Stimulated activated CD4-positive, alpha-beta T cell treated with anti-CD3 and anti-CD28 coated beads, Interleukin-15, amount 100 ng/mL, for 24 hours (primary cell): ENCODE measurements at regions not wholly inside any gene's neighbourhood (a gene's known extent, or its start where the extent isn't known, plus 50 kb on each side); places are given as distances from the start of the nearest gene placed in this dataset.

Source experiments
- DNase-seq: peaks from one replicate; pipeline ENCODE4 v3.0.0-alpha.2; 2020

DNA sequence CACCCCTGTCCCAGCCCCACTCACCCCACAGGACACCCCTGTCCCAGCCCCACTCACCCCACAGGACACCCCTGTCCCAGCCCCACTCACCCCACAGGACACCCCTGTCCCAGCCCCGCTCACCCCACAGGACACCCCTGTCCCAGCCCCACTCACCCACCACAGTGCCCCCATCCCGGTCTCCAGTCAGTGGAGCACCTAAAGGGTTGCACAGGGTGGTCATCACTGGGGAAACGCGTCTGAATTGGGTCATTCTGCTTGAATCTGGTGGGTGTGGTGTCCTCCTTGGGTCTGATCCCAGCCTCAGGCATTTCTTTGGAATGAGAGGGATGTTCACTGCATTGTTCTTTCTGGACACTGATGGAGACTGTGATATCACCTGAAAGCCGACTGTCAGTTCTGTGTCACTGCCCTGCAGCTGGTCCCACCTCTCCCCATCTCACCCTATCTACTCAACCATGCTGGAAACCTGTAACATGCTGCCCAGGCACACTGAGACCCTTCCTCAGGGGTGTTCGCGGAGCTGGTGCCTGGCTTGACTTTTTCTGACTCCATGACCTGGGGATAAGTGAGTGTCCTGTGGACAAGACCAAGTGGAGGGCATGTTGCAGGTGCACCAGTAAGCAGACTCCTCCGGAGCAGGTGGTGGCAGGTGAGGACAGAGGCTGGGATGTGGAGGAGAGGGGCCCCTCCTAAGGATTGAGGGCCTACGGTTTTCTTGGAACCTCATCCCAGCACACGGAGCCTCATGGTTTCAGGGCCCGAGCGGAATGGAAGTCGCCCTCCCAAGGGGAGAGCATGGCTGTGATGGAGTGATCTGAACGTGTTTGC, 262.5 kb upstream of the PPP2R2D start:
- no peak for DNase-seq

DNA sequence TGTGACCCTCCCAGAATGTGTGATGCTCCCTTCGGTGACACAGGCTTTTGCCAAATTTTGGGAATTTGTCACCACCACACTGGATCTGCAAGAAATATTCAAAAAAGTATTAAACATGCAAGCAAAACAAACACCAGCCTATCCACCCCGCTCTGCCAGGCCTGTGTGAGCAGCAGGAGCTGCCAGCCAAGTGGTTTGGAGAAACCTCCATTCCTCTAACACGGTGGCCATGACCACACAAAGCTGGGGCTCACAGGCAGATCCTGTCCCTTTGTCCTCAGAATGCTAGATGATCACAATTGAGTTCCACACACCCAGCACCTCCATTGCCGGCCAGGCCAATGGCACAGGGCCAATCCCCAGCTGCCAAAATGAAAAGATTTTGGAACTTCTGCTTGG, 261.9 kb upstream of the PPP2R2D start:
- no peak for DNase-seq

DNA sequence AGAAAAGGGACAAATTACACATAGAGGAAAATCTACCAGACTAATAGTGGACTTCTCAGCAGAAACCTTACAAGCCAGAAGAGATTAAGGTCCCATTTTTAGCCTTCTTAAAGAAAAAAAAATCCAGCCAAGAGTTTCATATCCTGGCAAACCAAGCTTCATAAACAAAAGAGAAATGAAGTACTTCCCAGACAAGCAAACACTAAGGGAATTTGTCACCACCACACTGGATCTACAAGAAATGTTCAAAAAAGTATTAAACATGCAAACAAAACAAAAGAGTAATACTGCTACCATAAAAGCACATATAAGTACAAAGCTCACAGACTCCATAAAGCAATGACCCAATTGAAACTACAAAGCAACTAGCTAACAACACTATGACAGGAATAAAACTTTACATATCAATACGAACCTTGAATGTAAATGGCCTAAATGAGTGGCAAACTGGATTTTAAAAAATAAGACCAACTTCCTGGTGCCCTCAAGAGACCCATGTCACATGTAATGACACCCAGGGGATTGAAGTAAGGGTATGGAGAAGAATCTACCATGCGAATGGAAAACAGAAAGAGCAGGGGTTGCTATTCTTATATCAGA, 260.7 kb upstream of the PPP2R2D start:
- DNase-seq, result no peak

DNA sequence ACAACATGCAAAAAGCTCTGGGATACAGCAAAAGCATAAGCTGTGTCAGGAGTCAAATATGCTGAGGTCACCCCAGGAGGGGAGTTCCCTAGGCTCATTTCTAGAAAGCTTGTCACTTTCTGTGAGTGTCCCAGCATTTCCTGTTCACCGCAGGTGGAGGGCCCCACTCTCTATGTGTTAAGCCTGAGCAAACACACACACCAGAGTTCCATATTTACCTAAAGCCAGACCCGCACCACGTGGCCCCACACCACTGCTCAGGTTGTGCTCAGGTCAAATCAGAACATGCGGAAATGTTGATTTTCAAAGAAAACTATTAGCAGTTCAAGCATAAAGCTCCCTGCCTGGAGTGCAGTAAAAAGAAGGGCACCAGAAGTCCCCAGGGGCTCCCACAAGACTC, 259.6 kb upstream of the PPP2R2D start:
- DNase-seq, result peak; percentile 30

DNA sequence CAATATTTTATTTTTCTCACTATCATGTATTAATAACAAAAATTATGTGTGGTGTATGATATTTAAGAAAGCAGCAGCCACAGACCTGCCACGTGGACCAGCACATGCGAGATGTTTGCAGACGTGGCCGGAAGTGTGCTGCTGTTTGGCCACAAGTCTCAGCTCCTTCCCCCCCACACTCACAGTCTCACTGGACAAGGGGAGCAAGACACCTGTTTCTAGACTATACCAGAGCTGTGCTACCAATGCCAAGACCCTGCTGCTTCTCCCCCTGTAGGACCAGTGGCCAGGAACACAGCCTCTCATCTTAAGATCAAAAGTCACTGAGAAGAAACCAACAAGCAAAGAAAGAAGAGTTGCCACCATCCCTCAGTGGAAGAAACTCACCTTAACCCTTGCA, 258.9 kb upstream of the PPP2R2D start:
- DNase-seq, result no peak

DNA sequence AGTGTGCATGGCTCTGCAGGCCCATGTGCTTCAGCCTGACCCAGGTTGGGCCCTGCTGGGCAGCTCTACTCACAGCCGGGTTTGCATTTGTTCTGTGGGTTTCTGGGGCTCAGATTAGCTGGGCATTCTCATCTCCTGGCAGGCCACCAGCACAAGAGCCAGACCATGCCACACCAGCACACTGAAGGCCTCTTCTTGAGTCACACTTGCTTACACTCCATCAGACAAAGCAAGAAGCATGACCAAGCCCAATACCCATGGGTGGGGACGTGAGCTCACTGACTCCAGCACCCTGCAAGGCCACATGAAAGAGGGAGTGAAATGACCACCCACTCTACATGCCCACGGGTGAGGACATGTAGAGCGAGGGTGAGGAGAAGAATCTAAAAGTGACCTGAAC, 257.8 kb upstream of the PPP2R2D start:
- DNase-seq, result no peak

DNA sequence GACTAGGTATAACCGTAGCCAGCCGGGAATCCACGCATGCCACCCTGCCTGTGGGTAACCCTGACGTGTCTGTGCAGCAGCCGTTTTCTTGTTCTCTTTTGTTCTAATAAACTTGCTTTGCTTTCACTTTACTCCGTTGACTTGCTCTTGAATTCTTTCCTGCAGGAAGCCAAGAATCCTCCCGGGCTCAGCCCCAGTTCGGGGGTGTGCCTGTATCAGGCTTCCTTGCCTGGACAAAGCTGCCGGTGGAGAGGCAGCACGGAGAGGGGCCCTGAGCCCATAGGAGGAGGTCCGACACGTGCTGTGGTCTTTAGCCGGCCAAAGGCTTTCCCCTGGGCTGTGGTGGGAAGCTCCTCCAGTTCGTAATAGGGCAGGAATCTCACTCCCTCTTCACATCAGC, 256.5 kb upstream of the PPP2R2D start:
- no peak for DNase-seq

DNA sequence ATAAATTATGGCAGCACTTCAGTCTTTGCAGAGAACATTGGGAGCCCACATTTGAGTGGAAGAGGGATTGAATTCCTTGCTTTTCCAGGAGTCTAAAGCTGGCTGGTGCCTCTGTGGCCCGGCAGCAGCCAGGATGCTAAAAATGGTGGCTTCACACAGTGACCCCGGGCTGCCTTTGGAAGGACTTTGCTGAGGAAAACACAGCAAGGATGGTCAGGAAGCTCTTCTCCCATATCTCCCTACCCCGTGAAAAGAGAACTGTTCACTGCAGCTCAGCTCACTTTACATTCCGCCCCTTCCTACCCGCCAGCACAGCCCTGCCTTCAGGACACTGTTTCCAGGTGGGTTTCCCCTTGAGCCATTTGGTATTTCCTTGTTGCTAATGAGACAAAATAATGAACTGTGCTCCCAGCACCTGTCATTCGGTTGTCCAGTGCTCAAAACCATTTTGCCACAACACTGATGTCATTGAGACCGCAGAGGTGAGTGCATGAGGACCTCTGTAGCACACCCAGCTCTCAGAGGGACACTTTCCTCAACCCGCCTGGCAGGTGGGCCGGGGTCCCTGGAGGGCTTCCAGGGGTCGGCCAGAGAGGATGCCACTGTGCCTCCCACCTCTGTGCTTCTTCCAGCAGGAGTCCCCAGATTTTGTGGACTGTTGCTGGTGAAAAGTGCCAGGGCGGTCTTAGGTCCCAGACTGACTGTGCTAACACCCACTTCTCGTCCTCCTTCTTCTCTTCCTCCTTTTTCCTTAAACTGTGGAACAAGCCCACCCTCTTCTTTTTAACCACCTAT, 255.7 kb upstream of the PPP2R2D start:
- no peak for DNase-seq

DNA sequence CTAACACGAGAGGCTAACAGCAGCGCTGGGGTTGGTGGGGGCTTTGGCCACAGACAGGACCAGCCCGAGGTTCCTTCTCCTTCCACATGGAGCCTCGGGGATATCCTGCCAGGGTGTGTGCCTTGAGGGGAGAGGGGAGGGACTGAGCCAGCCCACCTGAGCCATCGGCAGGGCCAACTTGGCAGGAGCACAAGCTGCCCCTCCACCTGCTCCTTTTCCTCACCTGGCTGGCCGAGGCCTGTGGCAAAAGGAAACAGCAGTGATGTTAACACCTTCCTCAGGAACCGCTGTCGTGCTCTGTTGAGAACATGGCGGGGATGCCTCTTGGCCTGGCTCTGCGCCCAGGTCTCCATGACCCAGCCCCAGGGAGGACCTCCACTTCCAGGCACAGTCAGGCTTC, 255.1 kb upstream of the PPP2R2D start:
- no peak for DNase-seq

DNA sequence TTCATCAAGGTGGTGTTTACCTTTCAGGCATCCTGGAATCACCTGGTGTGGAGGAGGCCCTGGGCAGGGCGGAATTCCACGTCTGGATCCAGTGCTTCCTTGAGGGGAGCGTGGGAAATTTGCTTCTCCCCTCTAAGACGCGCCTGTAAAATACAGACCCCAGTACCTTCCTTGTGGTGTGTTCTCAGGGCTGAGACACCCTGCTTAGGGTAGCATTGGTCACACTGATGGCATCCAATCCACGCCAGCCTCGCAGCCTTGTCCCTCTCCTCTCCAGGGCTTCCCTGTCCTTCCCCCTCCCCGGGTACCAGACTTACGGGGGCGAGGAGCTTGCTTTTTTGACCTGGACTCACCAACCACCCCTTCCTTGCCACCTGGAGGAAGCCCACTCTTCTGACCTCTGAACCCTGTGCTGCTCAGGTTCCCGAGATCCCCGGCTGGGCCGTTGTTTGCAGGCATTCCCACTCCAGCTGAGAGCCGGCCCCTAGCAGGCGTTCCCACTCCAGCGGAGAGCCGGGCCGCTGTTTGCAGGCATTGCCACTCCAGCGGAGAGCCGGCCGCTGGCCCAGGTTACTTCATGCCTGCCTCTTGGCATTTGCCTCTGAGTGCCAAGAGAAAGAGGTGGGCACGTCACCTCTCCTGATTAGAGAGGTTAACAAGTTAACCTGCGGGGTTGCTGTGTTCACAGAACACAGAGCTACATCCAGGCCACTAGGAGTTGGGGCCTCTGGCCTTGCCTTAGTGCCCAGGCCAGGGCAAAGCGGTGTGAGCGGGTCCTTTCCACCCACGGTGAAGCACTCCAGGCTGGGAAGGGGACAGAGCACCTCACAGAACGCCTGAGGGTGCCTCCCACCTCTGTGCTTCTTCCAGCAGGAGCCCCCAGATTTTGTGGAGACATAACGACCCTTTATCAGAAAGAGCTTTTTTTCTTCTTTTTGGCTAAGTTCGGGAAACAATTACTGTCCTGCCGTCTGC, 254.0 kb upstream of the PPP2R2D start:
- DNase-seq, result no peak

DNA sequence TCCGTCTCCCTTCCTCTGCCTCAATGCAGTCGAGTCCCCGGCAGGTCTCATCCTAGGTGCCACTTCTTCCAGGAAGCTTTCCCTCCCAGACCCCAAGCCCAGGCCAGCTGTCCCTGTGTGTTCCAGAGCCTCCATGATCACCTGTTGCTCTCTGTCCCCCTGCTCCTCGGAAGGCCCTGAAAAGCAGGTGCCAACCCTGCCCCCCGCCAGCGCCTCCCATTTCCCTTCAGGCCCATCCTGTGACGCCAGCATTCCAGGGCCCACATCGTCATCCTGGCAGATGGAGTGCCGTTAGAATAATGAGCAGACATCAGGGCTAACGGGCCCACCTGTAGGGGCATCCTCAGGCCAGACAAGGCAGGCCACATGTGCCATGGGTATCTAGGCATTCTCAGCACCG, 253.0 kb upstream of the PPP2R2D start:
- DNase-seq, result no peak

DNA sequence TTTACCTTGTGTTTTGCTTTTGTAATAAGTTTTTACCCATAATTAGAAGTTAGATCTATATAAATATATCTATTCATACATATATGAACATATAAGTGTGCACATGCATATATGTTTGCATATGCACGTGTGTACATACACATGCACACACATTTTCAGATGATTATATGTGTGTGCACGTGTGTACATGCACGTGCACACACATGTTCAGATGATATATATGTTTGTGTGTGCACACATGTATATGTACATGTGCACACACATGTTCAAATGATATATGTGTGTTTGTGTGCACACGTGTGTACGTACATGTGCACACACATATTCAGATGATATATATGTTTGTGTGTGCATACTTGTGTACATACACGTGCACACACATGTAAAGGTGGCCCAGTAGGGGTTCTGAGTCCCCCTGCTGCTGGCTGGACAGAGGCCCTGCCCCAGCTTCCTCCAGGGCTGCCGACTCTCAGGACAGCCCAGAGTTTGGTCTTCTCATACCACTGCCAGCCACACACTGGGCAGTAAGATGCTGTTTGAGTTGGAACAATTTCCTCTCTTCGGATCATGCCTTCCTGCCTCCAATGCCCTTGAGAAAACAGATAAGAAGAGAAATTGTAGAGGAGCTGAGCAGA, 252.3 kb upstream of the PPP2R2D start:
- no peak for DNase-seq

DNA sequence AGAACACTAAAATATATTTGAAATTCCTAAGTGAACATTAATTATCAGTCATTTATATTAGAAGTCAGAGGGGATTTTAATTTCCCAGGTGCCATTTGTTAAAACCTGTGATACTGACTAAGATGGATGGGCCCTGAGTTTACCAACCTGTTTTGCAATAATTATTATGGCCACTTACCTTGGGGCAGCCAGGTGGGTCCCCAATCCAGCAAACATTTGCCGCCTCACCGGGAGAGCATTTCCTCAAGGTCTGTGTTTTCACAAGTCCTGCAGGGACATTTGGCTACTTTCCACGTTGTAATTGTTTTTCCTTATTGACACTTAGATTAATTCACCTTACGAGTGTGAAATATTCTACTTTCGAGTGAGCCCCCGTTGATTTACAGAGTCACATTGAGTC, 251.2 kb upstream of the PPP2R2D start:
- DNase-seq, result no peak

DNA sequence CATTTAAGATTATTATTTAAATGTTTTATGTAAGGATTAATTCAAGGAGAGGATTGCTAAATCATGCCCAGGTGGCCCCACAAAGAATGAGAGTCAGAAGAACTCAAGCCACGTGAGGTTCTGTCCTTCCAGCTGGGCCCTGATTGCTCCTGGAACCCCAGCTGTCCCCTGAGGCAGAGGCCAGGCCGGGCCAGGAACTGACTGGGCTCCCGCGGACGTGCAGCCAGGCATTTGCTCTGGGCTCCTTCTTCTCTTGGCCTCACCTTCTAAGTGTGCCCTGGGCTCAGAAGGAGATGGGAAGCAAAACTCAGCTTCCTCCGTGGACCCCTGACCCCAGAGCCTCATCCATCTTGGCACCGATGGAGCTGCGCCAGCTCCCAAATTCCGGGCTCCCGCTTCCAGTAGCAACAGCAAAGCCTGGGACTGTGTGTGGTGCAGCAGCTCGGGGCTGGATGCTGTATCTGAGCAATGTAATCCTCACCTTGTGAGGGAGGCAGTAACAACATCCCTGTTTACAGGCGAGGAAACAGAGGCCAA, 250.6 kb upstream of the PPP2R2D start:
- no peak for DNase-seq

DNA sequence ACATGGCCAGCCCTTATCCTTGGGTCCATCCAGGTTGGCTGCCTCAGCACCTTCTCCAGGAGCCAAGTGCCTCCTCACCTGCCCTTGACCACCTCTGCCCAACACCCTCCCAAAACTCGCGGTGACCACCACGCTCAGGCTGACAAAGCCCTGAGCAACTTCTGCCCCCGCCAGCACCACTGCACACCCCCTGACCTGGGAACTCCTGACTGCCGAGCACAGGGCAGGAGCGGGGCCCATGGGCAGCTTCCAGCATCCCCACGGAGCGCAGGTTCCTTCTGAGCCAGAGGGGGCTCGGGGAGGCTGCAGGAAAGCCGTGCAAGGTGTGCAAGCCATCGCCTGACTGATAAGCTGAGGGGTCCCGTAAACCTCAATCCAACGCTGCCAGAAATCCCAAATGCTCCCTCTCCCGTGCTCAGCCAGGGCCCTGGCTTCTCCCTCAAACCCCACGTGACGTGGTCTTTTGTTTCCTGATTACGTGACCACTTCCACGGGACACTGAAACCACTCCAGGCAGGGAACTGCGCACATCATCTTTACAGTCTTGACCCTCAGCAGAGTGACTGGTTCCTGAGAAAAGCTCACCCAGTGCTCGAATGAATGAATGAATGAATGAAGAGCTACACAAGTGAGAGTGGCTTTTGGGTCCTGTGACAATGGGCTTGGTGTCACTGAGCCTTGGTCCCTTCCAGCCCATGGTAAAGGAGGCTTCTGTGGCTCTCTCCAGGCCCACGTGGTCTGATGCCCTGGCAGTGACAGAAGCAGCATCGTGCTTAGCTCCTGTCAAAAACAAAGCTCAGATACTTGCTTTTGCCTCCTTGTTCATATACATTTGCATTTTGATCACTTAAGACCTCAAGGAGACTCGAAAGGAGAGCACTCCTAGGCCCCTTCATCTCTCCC, 249.8 kb upstream of the PPP2R2D start:
- no peak for DNase-seq

DNA sequence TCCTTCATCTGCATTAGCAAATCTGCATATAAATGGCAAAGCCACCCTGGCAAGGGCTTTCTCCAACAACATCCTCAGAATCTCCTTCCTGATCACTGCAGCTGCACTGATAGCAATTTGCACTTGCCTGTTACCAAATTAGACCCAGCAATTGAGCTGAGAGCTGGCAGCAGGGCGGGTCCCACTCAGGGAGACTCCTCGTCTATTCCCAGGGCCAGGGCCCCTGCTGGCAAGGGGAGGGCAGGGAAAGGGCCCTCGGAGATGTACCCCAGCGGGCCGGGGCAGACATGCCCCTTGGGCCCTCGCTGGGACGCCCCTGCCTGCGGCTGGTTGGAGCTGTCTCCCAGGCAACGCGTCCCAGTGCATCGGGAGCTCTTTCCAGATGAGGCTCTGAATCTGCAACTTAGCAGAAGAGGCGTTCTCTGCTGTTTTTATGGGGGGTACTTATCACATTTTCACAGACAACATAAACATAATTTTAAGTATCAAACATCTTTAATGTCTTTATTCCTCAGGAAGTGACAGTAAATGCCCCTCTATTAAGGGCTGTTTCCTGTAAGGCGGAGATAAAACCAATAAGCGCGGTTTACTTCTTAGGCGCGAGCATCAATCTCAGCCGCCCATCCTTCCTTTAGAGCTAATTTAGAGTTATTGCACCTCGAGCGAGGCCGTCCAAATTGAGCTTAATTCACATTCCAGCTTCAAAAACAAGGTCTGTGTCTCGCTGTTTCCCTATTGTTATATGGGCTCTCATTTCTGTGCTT, 249.0 kb upstream of the PPP2R2D start:
- no peak for DNase-seq

DNA sequence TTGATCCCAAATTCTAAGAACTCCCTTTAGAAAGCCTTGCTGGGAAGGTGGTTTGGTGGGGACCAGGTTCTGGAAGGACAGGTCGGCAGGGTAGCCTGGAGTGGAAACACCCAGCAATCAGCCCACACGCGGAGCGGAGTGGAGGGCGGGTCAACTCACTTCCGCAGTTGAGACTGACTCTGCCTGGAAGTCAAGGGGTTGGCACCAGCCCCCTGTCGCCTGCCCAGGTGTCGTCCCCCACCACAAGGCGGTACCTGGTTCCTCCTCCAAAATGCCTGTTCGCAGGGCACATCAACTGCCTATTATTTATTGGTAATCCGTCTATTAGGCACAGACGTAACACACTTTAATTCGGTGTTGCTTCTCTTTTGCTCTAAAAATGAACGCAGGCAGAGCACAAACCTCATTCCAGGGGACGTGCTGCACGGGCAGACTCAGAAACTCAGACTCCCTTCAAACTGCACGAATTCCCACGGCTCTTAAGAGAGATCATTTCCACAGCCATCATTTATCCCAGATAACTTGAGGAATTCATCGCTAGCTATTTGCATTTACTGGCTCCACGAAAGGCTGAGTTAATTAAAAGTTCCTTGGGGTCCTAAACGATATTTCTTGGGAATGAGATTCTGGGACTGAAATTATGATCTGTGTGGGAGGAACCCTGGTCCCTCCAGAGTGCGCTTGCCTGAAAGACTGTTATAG, 248.2 kb upstream of the PPP2R2D start:
- no peak for DNase-seq

DNA sequence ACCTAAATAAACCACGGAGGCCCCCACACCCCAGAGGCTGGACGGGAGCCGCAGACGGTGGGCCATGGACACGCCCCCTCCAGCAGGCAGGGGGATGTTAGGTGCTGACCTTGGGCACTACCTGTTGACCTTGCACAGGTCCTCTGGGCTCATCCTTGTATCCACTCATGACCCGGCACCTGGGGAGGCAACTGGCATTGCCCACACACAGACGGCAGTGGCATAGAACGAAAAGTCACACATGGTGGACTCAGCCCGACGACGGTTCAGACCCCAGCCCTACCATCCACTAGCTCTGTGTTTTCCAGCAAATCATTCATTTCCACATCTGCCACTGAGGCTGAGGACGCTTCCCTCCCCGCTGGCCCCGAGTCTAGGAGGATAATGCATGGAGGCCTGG, 247.7 kb upstream of the PPP2R2D start:
- no peak for DNase-seq
